Osteoblast (primary cell): ENCODE measurements at regions not wholly inside any gene's neighbourhood (a gene's known extent, or its start where the extent isn't known, plus 50 kb on each side); places are given as distances from the start of the nearest gene placed in this dataset.

Experiments
- DNase-seq: peaks from one replicate; pipeline ENCODE4 v3.0.0; 2011; ENCODE audit warnings: low spot score, mixed read lengths; ENCODE audit not compliant: insufficient read length; ENCODE audit errors: missing footprints
- H2AFZ ChIP-seq: 2 replicates; pipeline ENCODE4 v1.6.0; 2011; ENCODE audit warnings: mild to moderate bottlenecking, low read length
- H3K27ac ChIP-seq: 2 replicates; pipeline ENCODE4 v1.5.1; 2011; ENCODE audit warnings: mild to moderate bottlenecking, low read depth, low read length, moderate library complexity
- H3K27me3 ChIP-seq: 2 replicates; pipeline ENCODE4 v1.6.0; 2012; ENCODE audit warnings: mild to moderate bottlenecking, control low read depth, inconsistent platforms, low read length, moderate library complexity; ENCODE audit not compliant: insufficient read depth
- H3K36me3 ChIP-seq: 2 replicates; pipeline ENCODE4 v1.5.1; 2011; ENCODE audit warnings: mild to moderate bottlenecking, low read length, control low read depth, moderate library complexity; ENCODE audit not compliant: insufficient read depth
- H3K4me1 ChIP-seq: 2 replicates; pipeline ENCODE4 v1.5.1; 2011; ENCODE audit warnings: mild to moderate bottlenecking, low read length, control low read depth, moderate library complexity; ENCODE audit not compliant: insufficient read depth
- H3K4me2 ChIP-seq: 2 replicates; pipeline ENCODE4 v1.6.0; 2011; ENCODE audit warnings: mild to moderate bottlenecking, low read length; ENCODE audit not compliant: insufficient read depth
- H3K4me3 ChIP-seq: fragments of 200-600 bp; sonication (generic); 3 replicates; pipeline ENCODE4 v1.5.1; 2012; ENCODE audit warnings: mild to moderate bottlenecking, low read length, inconsistent platforms; ENCODE audit not compliant: insufficient read depth
- H3K79me2 ChIP-seq: 2 replicates; pipeline ENCODE4 v1.6.0; 2012; ENCODE audit warnings: mild to moderate bottlenecking, low read length, control low read depth, inconsistent platforms; ENCODE audit not compliant: insufficient read depth
- H3K9me3 ChIP-seq: 2 replicates; pipeline ENCODE4 v1.5.1; 2011; ENCODE audit warnings: low read depth, low read length, control low read depth
- H4K20me1 ChIP-seq: 2 replicates; pipeline ENCODE4 v1.6.0; 2012; ENCODE audit warnings: mild to moderate bottlenecking, low read length, control low read depth; ENCODE audit not compliant: insufficient read depth
- CTCF ChIP-seq: IDR thresholded peaks from 2 replicates; pipeline ENCODE4 v1.5.1; 2011; ENCODE audit warnings: mild to moderate bottlenecking, low read depth, low read length, moderate library complexity; ENCODE audit errors: extremely low read depth

- no peak for TF ChIP-seq CTCF
- Histone ChIP-seq H3K36me3 (no peaks in the 10 kb centered on the region), H3K27me3 (peaks cover 6% of the 10 kb centered on the region), H3K27ac (no peak overlapping the region), H3K4me1 (no peaks in the 10 kb centered on the region), H3K9me3 (no peaks in the 10 kb centered on the region), H3K4me2 (no peak overlapping the region), H3K4me3 (no peak overlapping the region), H3K79me2 (no peaks in the 10 kb centered on the region), H4K20me1 (no peaks in the 10 kb centered on the region), H2AFZ (no peak overlapping the region)
- DNase-seq, result no peak
Measured at GRCh38 chr7:133132906-133133305, 51.0 kb upstream of the CHCHD3 start.

- Histone ChIP-seq H3K4me2 (no peak overlapping the region), H3K79me2 (no peaks in the 10 kb centered on the region), H3K36me3 (no peaks in the 10 kb centered on the region), H3K27ac (no peak overlapping the region), H3K27me3 (peaks cover 6% of the 10 kb centered on the region), H2AFZ (no peak overlapping the region), H3K9me3 (no peaks in the 10 kb centered on the region), H3K4me1 (no peaks in the 10 kb centered on the region), H4K20me1 (no peaks in the 10 kb centered on the region), H3K4me3 (no peak overlapping the region)
- TF ChIP-seq CTCF, result no peak
- no peak for DNase-seq
Measured at GRCh38 chr7:133134810-133135209, 52.9 kb upstream of the CHCHD3 start.

GRCh38 chr7:133135451-133135850 lies 53.6 kb upstream of the CHCHD3 start:
- TF ChIP-seq CTCF, result no peak
- H3K4me2 ChIP-seq, result no peak overlapping the region
- no peaks in the 10 kb centered on the region for H3K79me2 ChIP-seq
- H4K20me1 ChIP-seq, result no peaks in the 10 kb centered on the region
- no peaks in the 10 kb centered on the region for H3K9me3 ChIP-seq
- H3K36me3 ChIP-seq, result no peaks in the 10 kb centered on the region
- peaks cover 6% of the 10 kb centered on the region for H3K27me3 ChIP-seq
- no peaks in the 10 kb centered on the region for H3K4me1 ChIP-seq
- no peak overlapping the region for H2AFZ ChIP-seq
- no peak overlapping the region for H3K4me3 ChIP-seq
- DNase-seq, result no peak
- H3K27ac ChIP-seq, result no peak overlapping the region

- no peaks in the 10 kb centered on the region for H3K27me3 ChIP-seq
- TF ChIP-seq CTCF, result peak; percentile 40
- no peak overlapping the region for H3K4me2 ChIP-seq
- H4K20me1 ChIP-seq, result no peaks in the 10 kb centered on the region
- DNase-seq, result no peak
- no peaks in the 10 kb centered on the region for H3K36me3 ChIP-seq
- no peaks in the 10 kb centered on the region for H3K79me2 ChIP-seq
- no peaks in the 10 kb centered on the region for H3K4me1 ChIP-seq
- no peak overlapping the region for H3K27ac ChIP-seq
- H2AFZ ChIP-seq, result no peak overlapping the region
- H3K4me3 ChIP-seq, result no peak overlapping the region
- H3K9me3 ChIP-seq, result no peaks in the 10 kb centered on the region
Measured at GRCh38 chr7:133139350-133139749, 57.5 kb upstream of the CHCHD3 start.
